ENCODE measurements at regions not wholly inside any gene's neighbourhood (a gene's known extent, or its start where the extent isn't known, plus 50 kb on each side); places are given as distances from the start of the nearest gene placed in this dataset.

GRCh38 chr22:44429941-44430587, 68.0 kb downstream of the RTL6 start:
- no peak for TF ChIP-seq CTCF (IDR thresholded peaks at IDR 0.05)
- no peak for TF ChIP-seq POLR2A (IDR thresholded peaks at IDR 0.05)
